B cell (primary cell): ENCODE measurements at regions not wholly inside any gene's neighbourhood (a gene's known extent, or its start where the extent isn't known, plus 50 kb on each side); places are given as distances from the start of the nearest gene placed in this dataset.

ENCODE experiments used
- EZH2 ChIP-seq: IDR thresholded peaks from 2 replicates; pipeline ENCODE4 v1.6.1; 2012; ENCODE audit warnings: borderline replicate concordance, low read depth, mild to moderate bottlenecking, moderate library complexity, low read length; ENCODE audit not compliant: insufficient read depth, poor library complexity, severe bottlenecking
- TF ChIP-seq, protein P1 (sequence below): fragments of 200-600 bp; IDR thresholded peaks from one replicate; pipeline ENCODE4 v1.8.0; 2022; ENCODE audit warnings: antibody characterized with exemption, mild to moderate bottlenecking

DNA sequence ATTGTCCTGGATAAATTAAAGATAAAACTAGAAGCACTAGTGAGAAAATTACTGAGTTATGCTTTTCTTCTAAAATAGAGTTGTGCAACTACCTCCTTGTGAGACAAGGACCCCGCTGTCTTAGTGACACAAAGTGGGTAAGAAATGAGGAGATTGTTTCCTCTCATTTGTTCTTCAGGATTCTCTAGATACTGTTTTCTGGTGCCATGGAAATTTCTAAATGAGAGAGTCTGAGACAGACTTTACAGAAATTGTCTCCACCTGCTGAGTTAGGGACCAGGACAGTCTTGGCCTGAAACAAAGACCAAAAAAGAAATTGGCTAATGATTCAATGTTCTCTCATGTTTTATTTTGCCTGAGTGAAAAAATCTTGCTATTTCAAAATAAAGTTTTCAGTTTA is 427.5 kb downstream of the TUSC7 start:
- TF ChIP-seq, protein P1, sequence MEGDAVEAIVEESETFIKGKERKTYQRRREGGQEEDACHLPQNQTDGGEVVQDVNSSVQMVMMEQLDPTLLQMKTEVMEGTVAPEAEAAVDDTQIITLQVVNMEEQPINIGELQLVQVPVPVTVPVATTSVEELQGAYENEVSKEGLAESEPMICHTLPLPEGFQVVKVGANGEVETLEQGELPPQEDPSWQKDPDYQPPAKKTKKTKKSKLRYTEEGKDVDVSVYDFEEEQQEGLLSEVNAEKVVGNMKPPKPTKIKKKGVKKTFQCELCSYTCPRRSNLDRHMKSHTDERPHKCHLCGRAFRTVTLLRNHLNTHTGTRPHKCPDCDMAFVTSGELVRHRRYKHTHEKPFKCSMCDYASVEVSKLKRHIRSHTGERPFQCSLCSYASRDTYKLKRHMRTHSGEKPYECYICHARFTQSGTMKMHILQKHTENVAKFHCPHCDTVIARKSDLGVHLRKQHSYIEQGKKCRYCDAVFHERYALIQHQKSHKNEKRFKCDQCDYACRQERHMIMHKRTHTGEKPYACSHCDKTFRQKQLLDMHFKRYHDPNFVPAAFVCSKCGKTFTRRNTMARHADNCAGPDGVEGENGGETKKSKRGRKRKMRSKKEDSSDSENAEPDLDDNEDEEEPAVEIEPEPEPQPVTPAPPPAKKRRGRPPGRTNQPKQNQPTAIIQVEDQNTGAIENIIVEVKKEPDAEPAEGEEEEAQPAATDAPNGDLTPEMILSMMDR, result no peak
- no peak for TF ChIP-seq EZH2
